Astrocyte (in vitro differentiated cells and primary cell): ENCODE measurements at regions not wholly inside any gene's neighbourhood (a gene's known extent, or its start where the extent isn't known, plus 50 kb on each side); places are given as distances from the start of the nearest gene placed in this dataset.

Experiments used
- DNase-seq: peaks from one replicate; pipeline ENCODE4 v3.0.0-alpha.2; 2010; ENCODE audit warnings: low read depth
- FAIRE-seq: peaks from 2 replicates; lab custom pipeline; 2011; peaks lifted over from hg19 to GRCh38; lab: Jason Lieb, UNC
- H2AFZ ChIP-seq: 2 replicates; pipeline ENCODE4 v1.6.0; 2012; ENCODE audit warnings: low read depth, low read length, inconsistent platforms
- H3K27ac ChIP-seq: 2 replicates; pipeline ENCODE4 v1.5.1; 2011; ENCODE audit warnings: low read depth, low read length, inconsistent platforms
- H3K27me3 ChIP-seq: 2 replicates; pipeline ENCODE4 v1.6.0; 2011; ENCODE audit warnings: low read length, inconsistent platforms; ENCODE audit not compliant: insufficient read depth
- H3K36me3 ChIP-seq: 2 replicates; pipeline ENCODE4 v1.5.1; 2011; ENCODE audit warnings: low read length, inconsistent platforms; ENCODE audit not compliant: insufficient read depth
- H3K4me1 ChIP-seq: 2 replicates; pipeline ENCODE4 v1.5.1; 2011; ENCODE audit warnings: low read length, inconsistent platforms; ENCODE audit not compliant: insufficient read depth
- H3K4me2 ChIP-seq: 2 replicates; pipeline ENCODE4 v1.6.0; 2012; ENCODE audit warnings: low read length, inconsistent platforms
- H3K4me3 ChIP-seq: 2 replicates; pipeline ENCODE4 v1.5.1; 2011; ENCODE audit warnings: low read depth, mild to moderate bottlenecking, low read length, inconsistent platforms; ENCODE audit not compliant: insufficient read depth
- H3K79me2 ChIP-seq: 2 replicates; pipeline ENCODE4 v1.6.0; 2012; ENCODE audit warnings: mild to moderate bottlenecking, low read length, inconsistent platforms; ENCODE audit not compliant: insufficient read depth
- H3K9ac ChIP-seq: 2 replicates; pipeline ENCODE4 v1.6.0; 2012; ENCODE audit warnings: mild to moderate bottlenecking, low read length, inconsistent platforms
- H3K9me3 ChIP-seq: 2 replicates; pipeline ENCODE4 v1.5.1; 2012; ENCODE audit warnings: low read depth, mild to moderate bottlenecking, low read length, inconsistent platforms; ENCODE audit not compliant: insufficient read depth
- H4K20me1 ChIP-seq: 2 replicates; pipeline ENCODE4 v1.6.0; 2012; ENCODE audit warnings: low read length, inconsistent platforms; ENCODE audit not compliant: insufficient read depth
- H3K27ac Mint-ChIP-seq: one replicate; pipeline ENCODE4 v1.8.0; 2021; ENCODE audit warnings: mild to moderate bottlenecking, mixed read lengths; ENCODE audit not compliant: unreplicated experiment
- H3K27me3 Mint-ChIP-seq: one replicate; pipeline ENCODE4 v1.8.0; 2021; ENCODE audit warnings: low read depth, mixed read lengths; ENCODE audit not compliant: unreplicated experiment
- H3K36me3 Mint-ChIP-seq: one replicate; pipeline ENCODE4 v1.8.0; 2021; ENCODE audit warnings: low read depth, mixed read lengths; ENCODE audit not compliant: unreplicated experiment
- H3K4me1 Mint-ChIP-seq: one replicate; pipeline ENCODE4 v1.8.0; 2021; ENCODE audit warnings: low read depth, mixed read lengths; ENCODE audit not compliant: unreplicated experiment
- H3K4me3 Mint-ChIP-seq: one replicate; pipeline ENCODE4 v1.8.0; 2021; ENCODE audit warnings: mild to moderate bottlenecking, moderate library complexity, mixed read lengths; ENCODE audit not compliant: unreplicated experiment
- H3K9me3 Mint-ChIP-seq: one replicate; pipeline ENCODE4 v1.8.0; 2021; ENCODE audit warnings: mild to moderate bottlenecking, mixed read lengths; ENCODE audit not compliant: unreplicated experiment
- EZH2 ChIP-seq: IDR thresholded peaks from 2 replicates; pipeline ENCODE4 v1.6.1; 2012; ENCODE audit warnings: mild to moderate bottlenecking, low read length, inconsistent platforms; ENCODE audit not compliant: insufficient read depth
- TF ChIP-seq, protein P1 (sequence below): IDR thresholded peaks from 2 replicates; pipeline ENCODE4 v1.5.1; 2011; ENCODE audit warnings: low read depth, mild to moderate bottlenecking, inconsistent platforms, low read length, moderate library complexity; ENCODE audit not compliant: insufficient read depth

DNA sequence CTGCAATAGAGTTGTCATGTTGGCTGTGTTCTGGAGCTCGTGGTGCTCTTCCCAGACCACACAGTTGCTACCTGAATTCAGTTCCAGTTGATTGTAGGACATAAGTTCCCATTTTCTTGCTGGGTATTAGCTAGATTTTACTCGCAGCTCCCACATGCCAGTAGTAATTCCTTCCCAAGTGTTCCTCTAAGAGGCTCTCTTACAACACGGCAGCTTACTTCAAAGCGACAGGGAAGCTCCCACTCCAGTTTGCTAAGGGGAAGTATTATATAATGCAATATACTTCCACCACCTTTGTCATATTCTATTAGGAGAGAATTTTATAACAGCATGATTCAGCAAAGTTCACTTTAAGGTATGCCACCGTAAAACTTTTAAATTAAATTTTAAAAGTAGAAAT lies 623.0 kb downstream of the SLCO4C1 start:
- Histone ChIP-seq H3K9me3 (no peaks in the 10 kb centered on the region), H3K27me3 (no peaks in the 10 kb centered on the region), H3K4me2 (no peak overlapping the region), H3K9ac (no peak overlapping the region), H3K79me2 (no peaks in the 10 kb centered on the region), H4K20me1 (no peaks in the 10 kb centered on the region), H3K4me1 (no peaks in the 10 kb centered on the region), H3K27ac (no peak overlapping the region), H2AFZ (no peak overlapping the region), H3K4me3 (no peak overlapping the region), H3K36me3 (no peaks in the 10 kb centered on the region)
- no peak for DNase-seq
- no peaks in the 10 kb centered on the region for H3K36me3 Mint-ChIP-seq
- no peak overlapping the region for H3K4me3 Mint-ChIP-seq
- H3K27ac Mint-ChIP-seq, result no peak overlapping the region
- no peak for FAIRE-seq
- H3K27me3 Mint-ChIP-seq, result no peaks in the 10 kb centered on the region
- H3K4me1 Mint-ChIP-seq, result no peaks in the 10 kb centered on the region
- no peaks in the 10 kb centered on the region for H3K9me3 Mint-ChIP-seq
- TF ChIP-seq, protein P1, sequence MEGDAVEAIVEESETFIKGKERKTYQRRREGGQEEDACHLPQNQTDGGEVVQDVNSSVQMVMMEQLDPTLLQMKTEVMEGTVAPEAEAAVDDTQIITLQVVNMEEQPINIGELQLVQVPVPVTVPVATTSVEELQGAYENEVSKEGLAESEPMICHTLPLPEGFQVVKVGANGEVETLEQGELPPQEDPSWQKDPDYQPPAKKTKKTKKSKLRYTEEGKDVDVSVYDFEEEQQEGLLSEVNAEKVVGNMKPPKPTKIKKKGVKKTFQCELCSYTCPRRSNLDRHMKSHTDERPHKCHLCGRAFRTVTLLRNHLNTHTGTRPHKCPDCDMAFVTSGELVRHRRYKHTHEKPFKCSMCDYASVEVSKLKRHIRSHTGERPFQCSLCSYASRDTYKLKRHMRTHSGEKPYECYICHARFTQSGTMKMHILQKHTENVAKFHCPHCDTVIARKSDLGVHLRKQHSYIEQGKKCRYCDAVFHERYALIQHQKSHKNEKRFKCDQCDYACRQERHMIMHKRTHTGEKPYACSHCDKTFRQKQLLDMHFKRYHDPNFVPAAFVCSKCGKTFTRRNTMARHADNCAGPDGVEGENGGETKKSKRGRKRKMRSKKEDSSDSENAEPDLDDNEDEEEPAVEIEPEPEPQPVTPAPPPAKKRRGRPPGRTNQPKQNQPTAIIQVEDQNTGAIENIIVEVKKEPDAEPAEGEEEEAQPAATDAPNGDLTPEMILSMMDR, result no peak
- no peak for TF ChIP-seq EZH2

DNA sequence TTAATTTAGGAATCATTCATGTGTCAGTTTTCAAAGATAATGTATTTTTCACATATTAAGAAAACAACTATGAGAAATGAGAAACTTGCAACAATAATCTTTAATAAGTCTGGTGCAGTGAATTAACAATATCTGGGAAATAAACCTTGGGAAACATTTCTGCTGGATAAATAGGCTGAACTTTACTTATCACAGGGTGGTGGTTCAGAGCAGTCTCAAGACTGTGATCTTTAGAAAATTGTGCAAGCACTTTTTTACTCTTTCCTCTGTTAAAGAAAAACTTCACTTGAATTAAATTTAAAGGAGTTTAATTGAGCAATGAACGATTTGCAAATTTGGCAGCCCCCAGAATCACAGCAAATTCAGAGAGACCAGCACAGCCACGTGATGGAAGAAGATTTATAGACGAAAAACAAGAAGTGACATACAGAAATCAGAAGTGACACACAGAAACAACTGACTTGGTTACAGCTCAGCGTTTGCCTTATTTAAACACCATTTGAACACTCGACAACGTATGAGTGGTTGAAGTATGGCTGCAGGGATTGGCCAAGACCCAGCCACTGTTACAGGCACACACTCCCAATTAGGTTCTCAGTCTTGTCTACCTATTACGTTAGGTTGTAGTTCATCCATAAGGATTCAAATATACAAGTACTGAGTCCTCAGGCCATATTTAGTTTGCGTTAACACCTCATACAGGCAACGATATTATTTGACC lies 631.9 kb downstream of the SLCO4C1 start:
- Histone ChIP-seq H3K4me2 (no peak overlapping the region), H3K4me3 (no peak overlapping the region), H3K27ac (no peak overlapping the region), H3K36me3 (no peaks in the 10 kb centered on the region), H3K27me3 (no peaks in the 10 kb centered on the region), H2AFZ (no peak overlapping the region), H3K9ac (no peak overlapping the region), H3K79me2 (no peaks in the 10 kb centered on the region), H3K9me3 (no peaks in the 10 kb centered on the region), H4K20me1 (no peaks in the 10 kb centered on the region), H3K4me1 (no peaks in the 10 kb centered on the region)
- H3K4me3 Mint-ChIP-seq, result no peak overlapping the region
- H3K27ac Mint-ChIP-seq, result no peak overlapping the region
- H3K9me3 Mint-ChIP-seq, result no peaks in the 10 kb centered on the region
- no peaks in the 10 kb centered on the region for H3K36me3 Mint-ChIP-seq
- no peaks in the 10 kb centered on the region for H3K27me3 Mint-ChIP-seq
- FAIRE-seq, result no peak
- no peak for DNase-seq
- H3K4me1 Mint-ChIP-seq, result no peaks in the 10 kb centered on the region
- TF ChIP-seq EZH2, result no peak
- TF ChIP-seq, protein P1, result no peak

DNA sequence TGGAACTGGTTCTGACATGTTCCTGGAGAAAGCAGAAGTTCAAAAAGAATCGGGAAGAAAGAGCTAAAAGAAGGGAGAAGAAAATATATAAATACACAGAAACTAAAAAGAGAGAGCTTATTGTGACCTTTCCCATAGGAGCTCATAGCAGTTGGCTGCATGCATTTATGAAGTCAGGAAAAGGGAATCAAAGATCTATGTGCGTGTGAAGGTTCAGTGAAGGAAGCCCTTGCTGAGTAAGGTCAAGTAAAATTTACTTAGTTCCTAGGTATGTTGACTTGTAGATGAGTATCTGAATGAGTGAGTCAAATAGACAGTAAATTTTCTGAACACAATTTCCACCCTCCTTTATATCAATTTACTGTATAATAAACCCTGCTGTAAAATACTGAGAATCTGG lies 632.5 kb downstream of the SLCO4C1 start:
- Histone ChIP-seq H3K4me3 (no peak overlapping the region), H3K9ac (no peak overlapping the region), H4K20me1 (no peaks in the 10 kb centered on the region), H3K27me3 (no peaks in the 10 kb centered on the region), H3K4me1 (no peaks in the 10 kb centered on the region), H3K36me3 (no peaks in the 10 kb centered on the region), H2AFZ (no peak overlapping the region), H3K79me2 (no peaks in the 10 kb centered on the region), H3K9me3 (no peaks in the 10 kb centered on the region), H3K4me2 (no peak overlapping the region), H3K27ac (no peak overlapping the region)
- FAIRE-seq, result no peak
- Mint-ChIP-seq H3K4me1 (peaks cover 3% of the 10 kb centered on the region), H3K9me3 (no peaks in the 10 kb centered on the region), H3K36me3 (no peaks in the 10 kb centered on the region), H3K27me3 (no peaks in the 10 kb centered on the region), H3K27ac (no peak overlapping the region), H3K4me3 (no peak overlapping the region)
- DNase-seq, result no peak
- TF ChIP-seq EZH2, result no peak
- TF ChIP-seq, protein P1, result no peak
